HEK293 (cell line): ENCODE measurements at regions not wholly inside any gene's neighbourhood (a gene's known extent, or its start where the extent isn't known, plus 50 kb on each side); places are given as distances from the start of the nearest gene placed in this dataset.

Experiments
- REPIN1 ChIP-seq: fragments of 450-650 bp; formaldehyde crosslinking; IDR thresholded peaks from 2 replicates; pipeline ENCODE4 v1.5.1; 2017; ENCODE audit warnings: missing biosample characterization, missing genetic modification characterization, low read depth
- ZBTB1 ChIP-seq: fragments of 450-650 bp; formaldehyde crosslinking; IDR thresholded peaks from 2 replicates; pipeline ENCODE4 v1.5.1; 2016; ENCODE audit warnings: missing biosample characterization, missing genetic modification characterization
- TF ChIP-seq, protein P1 (sequence below): fragments of 450-650 bp; formaldehyde crosslinking; IDR thresholded peaks from 2 replicates; pipeline ENCODE4 v1.5.1; 2016; ENCODE audit warnings: missing biosample characterization, missing genetic modification characterization
- TF ChIP-seq, protein P2 (sequence below): fragments of 450-650 bp; formaldehyde crosslinking; IDR thresholded peaks from 2 replicates; pipeline ENCODE4 v1.5.1; 2016; ENCODE audit warnings: missing biosample characterization, missing genetic modification characterization, low read depth
- TF ChIP-seq, protein P3 (sequence below): fragments of 450-650 bp; formaldehyde crosslinking; IDR thresholded peaks from 2 replicates; pipeline ENCODE4 v1.5.1; 2016; ENCODE audit warnings: missing biosample characterization, missing genetic modification characterization
- TF ChIP-seq, protein P4 (sequence below): fragments of 450-650 bp; formaldehyde crosslinking; IDR thresholded peaks from 2 replicates; pipeline ENCODE4 v1.5.1; 2016; ENCODE audit warnings: missing biosample characterization, missing genetic modification characterization

DNA sequence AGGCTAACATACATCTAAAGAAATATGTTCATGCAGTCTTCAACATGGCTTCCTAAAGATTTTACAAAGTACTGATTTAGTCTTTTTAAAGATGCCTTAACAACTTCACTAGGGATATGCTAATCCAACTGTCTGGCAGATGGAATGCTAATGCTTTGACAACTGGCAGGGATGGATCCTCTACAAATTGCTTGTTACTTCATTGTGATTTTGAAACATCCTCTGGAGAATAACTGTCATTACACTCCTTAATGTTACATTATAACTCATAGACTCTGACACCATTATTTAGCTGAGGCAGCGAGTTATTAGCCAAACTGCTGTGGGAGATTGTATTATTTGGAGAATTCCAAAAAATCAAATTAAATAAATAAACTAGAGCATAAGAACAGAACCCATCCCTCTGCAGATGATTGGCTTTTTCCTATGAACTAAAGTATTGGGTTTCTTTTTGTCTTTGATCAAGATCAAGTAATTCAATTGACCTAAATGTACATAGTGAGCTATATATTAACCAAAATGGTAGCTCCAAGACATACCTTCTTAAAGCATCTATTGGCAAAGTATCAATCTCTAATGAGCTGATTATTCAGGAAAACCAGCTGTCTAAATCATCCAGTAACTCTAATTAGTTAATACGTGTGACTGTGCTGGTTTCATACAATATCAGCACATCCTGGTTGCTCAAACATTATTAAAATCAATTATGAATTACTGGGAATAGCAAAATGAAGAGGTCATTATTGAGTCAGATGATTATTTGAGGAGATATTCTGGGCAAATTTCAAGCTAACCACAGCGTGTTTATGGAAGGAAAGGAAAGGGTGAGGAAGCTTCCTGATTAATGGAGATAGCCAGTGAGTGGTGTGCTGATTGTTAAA is 321.3 kb upstream of the TFPI start:
- TF ChIP-seq, protein P1, sequence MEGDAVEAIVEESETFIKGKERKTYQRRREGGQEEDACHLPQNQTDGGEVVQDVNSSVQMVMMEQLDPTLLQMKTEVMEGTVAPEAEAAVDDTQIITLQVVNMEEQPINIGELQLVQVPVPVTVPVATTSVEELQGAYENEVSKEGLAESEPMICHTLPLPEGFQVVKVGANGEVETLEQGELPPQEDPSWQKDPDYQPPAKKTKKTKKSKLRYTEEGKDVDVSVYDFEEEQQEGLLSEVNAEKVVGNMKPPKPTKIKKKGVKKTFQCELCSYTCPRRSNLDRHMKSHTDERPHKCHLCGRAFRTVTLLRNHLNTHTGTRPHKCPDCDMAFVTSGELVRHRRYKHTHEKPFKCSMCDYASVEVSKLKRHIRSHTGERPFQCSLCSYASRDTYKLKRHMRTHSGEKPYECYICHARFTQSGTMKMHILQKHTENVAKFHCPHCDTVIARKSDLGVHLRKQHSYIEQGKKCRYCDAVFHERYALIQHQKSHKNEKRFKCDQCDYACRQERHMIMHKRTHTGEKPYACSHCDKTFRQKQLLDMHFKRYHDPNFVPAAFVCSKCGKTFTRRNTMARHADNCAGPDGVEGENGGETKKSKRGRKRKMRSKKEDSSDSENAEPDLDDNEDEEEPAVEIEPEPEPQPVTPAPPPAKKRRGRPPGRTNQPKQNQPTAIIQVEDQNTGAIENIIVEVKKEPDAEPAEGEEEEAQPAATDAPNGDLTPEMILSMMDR (tag by site-specific recombination), result no peak
- TF ChIP-seq, protein P2, sequence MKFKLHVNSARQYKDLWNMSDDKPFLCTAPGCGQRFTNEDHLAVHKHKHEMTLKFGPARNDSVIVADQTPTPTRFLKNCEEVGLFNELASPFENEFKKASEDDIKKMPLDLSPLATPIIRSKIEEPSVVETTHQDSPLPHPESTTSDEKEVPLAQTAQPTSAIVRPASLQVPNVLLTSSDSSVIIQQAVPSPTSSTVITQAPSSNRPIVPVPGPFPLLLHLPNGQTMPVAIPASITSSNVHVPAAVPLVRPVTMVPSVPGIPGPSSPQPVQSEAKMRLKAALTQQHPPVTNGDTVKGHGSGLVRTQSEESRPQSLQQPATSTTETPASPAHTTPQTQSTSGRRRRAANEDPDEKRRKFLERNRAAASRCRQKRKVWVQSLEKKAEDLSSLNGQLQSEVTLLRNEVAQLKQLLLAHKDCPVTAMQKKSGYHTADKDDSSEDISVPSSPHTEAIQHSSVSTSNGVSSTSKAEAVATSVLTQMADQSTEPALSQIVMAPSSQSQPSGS (tag by site-specific recombination), result no peak
- TF ChIP-seq, protein P3, sequence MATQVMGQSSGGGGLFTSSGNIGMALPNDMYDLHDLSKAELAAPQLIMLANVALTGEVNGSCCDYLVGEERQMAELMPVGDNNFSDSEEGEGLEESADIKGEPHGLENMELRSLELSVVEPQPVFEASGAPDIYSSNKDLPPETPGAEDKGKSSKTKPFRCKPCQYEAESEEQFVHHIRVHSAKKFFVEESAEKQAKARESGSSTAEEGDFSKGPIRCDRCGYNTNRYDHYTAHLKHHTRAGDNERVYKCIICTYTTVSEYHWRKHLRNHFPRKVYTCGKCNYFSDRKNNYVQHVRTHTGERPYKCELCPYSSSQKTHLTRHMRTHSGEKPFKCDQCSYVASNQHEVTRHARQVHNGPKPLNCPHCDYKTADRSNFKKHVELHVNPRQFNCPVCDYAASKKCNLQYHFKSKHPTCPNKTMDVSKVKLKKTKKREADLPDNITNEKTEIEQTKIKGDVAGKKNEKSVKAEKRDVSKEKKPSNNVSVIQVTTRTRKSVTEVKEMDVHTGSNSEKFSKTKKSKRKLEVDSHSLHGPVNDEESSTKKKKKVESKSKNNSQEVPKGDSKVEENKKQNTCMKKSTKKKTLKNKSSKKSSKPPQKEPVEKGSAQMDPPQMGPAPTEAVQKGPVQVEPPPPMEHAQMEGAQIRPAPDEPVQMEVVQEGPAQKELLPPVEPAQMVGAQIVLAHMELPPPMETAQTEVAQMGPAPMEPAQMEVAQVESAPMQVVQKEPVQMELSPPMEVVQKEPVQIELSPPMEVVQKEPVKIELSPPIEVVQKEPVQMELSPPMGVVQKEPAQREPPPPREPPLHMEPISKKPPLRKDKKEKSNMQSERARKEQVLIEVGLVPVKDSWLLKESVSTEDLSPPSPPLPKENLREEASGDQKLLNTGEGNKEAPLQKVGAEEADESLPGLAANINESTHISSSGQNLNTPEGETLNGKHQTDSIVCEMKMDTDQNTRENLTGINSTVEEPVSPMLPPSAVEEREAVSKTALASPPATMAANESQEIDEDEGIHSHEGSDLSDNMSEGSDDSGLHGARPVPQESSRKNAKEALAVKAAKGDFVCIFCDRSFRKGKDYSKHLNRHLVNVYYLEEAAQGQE (tag by site-specific recombination), result no peak
- TF ChIP-seq ZBTB1, result no peak
- TF ChIP-seq, protein P4, sequence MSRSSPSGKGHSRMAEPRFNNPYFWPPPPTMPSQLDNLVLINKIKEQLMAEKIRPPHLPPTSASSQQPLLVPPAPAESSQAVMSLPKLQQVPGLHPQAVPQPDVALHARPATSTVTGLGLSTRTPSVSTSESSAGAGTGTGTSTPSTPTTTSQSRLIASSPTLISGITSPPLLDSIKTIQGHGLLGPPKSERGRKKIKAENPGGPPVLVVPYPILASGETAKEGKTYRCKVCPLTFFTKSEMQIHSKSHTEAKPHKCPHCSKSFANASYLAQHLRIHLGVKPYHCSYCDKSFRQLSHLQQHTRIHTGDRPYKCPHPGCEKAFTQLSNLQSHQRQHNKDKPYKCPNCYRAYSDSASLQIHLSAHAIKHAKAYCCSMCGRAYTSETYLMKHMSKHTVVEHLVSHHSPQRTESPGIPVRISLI (tag by site-specific recombination), result no peak
- no peak for TF ChIP-seq REPIN1 (tag by site-specific recombination)
